SK-N-MC (cell line): ENCODE measurements at regions not wholly inside any gene's neighbourhood (a gene's known extent, or its start where the extent isn't known, plus 50 kb on each side); places are given as distances from the start of the nearest gene placed in this dataset.

ENCODE experiments used
- EZH2 ChIP-seq: fragments of 200-600 bp; sonication (generic); IDR thresholded peaks from one replicate; pipeline ENCODE4 v1.6.1; 2017; ENCODE audit warnings: antibody characterized with exemption
- FOXP2 ChIP-seq: optimal IDR thresholded peaks from 2 replicates; pipeline ENCODE3; 2011; ENCODE audit warnings: mild to moderate bottlenecking, moderate library complexity; ENCODE audit not compliant: insufficient read depth; ENCODE audit errors: extremely low read length, control extremely low read depth
- POLR2AphosphoS5 ChIP-seq: IDR thresholded peaks from 2 replicates; pipeline ENCODE4 v1.6.1; 2012; ENCODE audit warnings: mild to moderate bottlenecking, low read depth, low read length, borderline replicate concordance

- TF ChIP-seq EZH2 (no peak), POLR2AphosphoS5 (no peak), FOXP2 (no peak)
Measured at GRCh38 chr2:239729681-239730566, 295.2 kb downstream of the NDUFA10 start.
